ENCODE measurements at regions not wholly inside any gene's neighbourhood (a gene's known extent, or its start where the extent isn't known, plus 50 kb on each side); places are given as distances from the start of the nearest gene placed in this dataset.
A peak's percentile ranks its signal among the peaks of the same experiment; 100 is the strongest.

DNA sequence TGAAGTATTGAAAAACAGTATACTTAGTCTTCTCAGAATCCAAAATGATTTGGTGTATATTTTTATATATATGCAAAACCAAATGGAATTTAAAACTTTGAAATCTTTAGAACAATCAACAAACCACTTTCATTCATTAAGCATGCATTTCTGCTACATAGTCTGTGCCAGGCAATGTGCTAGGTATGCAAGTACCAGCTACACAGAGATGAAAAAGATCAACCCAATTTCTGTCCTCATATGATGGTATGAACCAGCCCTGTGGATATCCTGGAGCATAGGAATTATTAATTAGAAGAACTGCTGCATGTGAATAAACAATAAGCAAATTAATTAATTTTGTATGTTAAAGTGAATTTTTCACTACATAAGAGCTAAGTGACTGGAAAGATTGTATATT, 51.2 kb upstream of the RTN4 start:
- DNase-seq: no peak

DNA sequence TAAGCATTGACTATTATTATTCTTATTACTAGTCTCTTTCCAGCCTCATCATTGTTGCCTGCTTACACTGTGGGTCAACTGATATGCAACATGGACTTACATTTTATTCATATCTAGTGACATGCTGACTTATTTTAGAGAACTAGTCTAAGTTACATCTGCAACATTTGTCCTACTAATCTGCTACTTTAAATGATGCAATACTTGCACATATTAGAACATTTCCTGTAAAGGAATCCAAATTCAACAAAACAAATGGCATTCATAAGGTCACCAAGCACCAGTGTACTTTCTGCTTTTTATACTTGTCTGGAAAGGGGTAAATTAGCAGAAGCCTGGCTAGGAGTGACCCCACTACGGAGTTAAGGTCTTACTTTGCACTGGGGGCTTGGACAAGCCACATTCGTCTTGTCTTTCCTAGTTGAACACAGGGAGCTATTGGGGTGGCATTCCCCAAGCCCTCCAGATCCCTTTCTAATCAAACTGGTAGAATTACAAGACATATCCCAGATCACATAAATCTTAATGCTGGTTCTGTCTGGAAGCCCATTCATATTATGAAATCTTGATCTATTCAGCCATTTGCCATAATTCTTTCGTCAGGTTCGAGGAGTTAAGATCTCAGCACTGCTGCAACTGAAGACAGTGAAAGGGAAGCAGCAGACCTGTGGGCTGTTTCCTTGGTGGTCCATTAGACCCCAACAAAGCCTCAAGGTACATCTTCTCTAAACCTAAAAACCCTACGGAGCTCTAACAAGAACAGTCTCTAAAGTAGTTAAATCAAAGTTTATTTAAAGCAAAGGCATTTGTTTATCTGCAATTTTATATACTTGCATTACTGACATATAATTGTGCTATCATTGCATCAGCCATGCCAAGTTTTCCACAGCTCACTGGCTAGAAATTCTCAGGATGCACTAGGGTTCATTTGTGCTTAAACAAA, 49.9 kb upstream of the RTN4 start:
- DNase-seq: peak; percentile 76 to 78
